IMR-90 (cell line): ENCODE measurements at regions not wholly inside any gene's neighbourhood (a gene's known extent, or its start where the extent isn't known, plus 50 kb on each side); places are given as distances from the start of the nearest gene placed in this dataset.

Source experiments
- BHLHE40 ChIP-seq: fragments of 150-350 bp; IDR thresholded peaks from 2 replicates; pipeline ENCODE4 v1.6.1; 2016; ENCODE audit warnings: mild to moderate bottlenecking, low read depth, low read length
- CEBPB ChIP-seq: IDR thresholded peaks from 2 replicates; pipeline ENCODE4 v1.6.1; 2012; ENCODE audit warnings: low read depth, low read length, improper control_type of control experiment
- CHD1 ChIP-seq: IDR thresholded peaks from 2 replicates; pipeline ENCODE4 v1.6.1; 2012; ENCODE audit warnings: low read depth, low read length, improper control_type of control experiment
- ELK1 ChIP-seq: fragments of 150-350 bp; IDR thresholded peaks from 2 replicates; pipeline ENCODE4 v1.6.1; 2016; ENCODE audit warnings: low read depth, mild to moderate bottlenecking, low read length, moderate library complexity, borderline replicate concordance
- FOS ChIP-seq: fragments of 150-350 bp; IDR thresholded peaks from 2 replicates; pipeline ENCODE4 v1.6.1; 2016; ENCODE audit warnings: low read depth, low read length
- MAFK ChIP-seq: IDR thresholded peaks from 2 replicates; pipeline ENCODE4 v1.6.1; 2012; ENCODE audit warnings: low read depth, low read length, improper control_type of control experiment
- MAZ ChIP-seq: IDR thresholded peaks from 2 replicates; pipeline ENCODE4 v1.6.1; 2012; ENCODE audit warnings: low read depth, mild to moderate bottlenecking, low read length, improper control_type of control experiment, moderate library complexity, borderline replicate concordance
- MXI1 ChIP-seq: IDR thresholded peaks from 2 replicates; pipeline ENCODE4 v1.6.1; 2012; ENCODE audit warnings: low read depth, mild to moderate bottlenecking, low read length, moderate library complexity, borderline replicate concordance
- POLR2A ChIP-seq: IDR thresholded peaks from 2 replicates; pipeline ENCODE4 v1.6.1; 2012; ENCODE audit warnings: mild to moderate bottlenecking, low read depth, low read length
- RAD21 ChIP-seq: IDR thresholded peaks from 2 replicates; pipeline ENCODE4 v1.6.1; 2012; ENCODE audit warnings: low read length, improper control_type of control experiment
- RCOR1 ChIP-seq: IDR thresholded peaks from 2 replicates; pipeline ENCODE4 v1.6.1; 2012; ENCODE audit warnings: mild to moderate bottlenecking, low read length, improper control_type of control experiment; ENCODE audit not compliant: insufficient replicate concordance
- SMC3 ChIP-seq: fragments of 150-350 bp; IDR thresholded peaks from 2 replicates; pipeline ENCODE4 v1.6.1; 2016; ENCODE audit warnings: low read depth, mild to moderate bottlenecking, antibody characterized with exemption, low read length, moderate library complexity
- USF2 ChIP-seq: fragments of 150-350 bp; IDR thresholded peaks from 2 replicates; pipeline ENCODE4 v1.6.1; 2017; ENCODE audit warnings: mild to moderate bottlenecking, antibody characterized with exemption, low read length, low read depth
- TF ChIP-seq, protein P1 (sequence below): conservative IDR thresholded peaks from 2 replicates; pipeline ENCODE4 v1.5.1; 2012; ENCODE audit warnings: mild to moderate bottlenecking, low read depth, low read length, improper control_type of control experiment

DNA sequence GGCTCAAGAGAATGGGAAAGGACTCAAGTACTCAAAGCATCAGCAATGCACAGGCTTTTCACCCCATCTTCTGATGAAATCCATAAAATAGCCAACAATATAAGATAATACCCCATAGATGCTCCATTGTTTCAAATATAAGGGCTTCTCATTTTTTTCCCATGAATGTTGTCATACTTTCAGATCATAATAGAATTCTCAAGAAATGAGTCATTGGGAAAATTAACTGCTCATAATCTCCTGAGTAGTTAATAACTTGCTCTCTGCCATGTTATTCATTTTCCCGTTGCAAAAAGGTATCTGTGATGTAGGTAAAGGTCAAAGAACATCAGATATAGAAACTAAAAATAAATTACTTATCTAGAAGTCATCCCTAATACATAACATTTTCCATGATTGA lies 121.9 kb downstream of the NSUN3 start:
- TF ChIP-seq RAD21 (no peak), CHD1 (no peak), BHLHE40 (no peak), POLR2A (no peak), CEBPB (no peak), MAZ (no peak), RCOR1 (no peak), FOS (no peak), USF2 (no peak), MXI1 (no peak), SMC3 (no peak), MAFK (no peak), ELK1 (no peak)
- TF ChIP-seq, protein P1, sequence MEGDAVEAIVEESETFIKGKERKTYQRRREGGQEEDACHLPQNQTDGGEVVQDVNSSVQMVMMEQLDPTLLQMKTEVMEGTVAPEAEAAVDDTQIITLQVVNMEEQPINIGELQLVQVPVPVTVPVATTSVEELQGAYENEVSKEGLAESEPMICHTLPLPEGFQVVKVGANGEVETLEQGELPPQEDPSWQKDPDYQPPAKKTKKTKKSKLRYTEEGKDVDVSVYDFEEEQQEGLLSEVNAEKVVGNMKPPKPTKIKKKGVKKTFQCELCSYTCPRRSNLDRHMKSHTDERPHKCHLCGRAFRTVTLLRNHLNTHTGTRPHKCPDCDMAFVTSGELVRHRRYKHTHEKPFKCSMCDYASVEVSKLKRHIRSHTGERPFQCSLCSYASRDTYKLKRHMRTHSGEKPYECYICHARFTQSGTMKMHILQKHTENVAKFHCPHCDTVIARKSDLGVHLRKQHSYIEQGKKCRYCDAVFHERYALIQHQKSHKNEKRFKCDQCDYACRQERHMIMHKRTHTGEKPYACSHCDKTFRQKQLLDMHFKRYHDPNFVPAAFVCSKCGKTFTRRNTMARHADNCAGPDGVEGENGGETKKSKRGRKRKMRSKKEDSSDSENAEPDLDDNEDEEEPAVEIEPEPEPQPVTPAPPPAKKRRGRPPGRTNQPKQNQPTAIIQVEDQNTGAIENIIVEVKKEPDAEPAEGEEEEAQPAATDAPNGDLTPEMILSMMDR = no peak
